SK-N-SH treated with all-trans-retinoic acid at 6 μM for 48 hours (cell line): ENCODE measurements at regions not wholly inside any gene's neighbourhood (a gene's known extent, or its start where the extent isn't known, plus 50 kb on each side); places are given as distances from the start of the nearest gene placed in this dataset.

Experiments used
- ATAC-seq: fragments of 200-7000 bp; cut with Tn5 transposase; 3 replicates; pipeline ENCODE4 v1.9.1; 2020; ENCODE audit warnings: mild to moderate bottlenecking, moderate library complexity
- ARNTL ChIP-seq: fragments of 450-650 bp; formaldehyde crosslinking; IDR thresholded peaks from 2 replicates; pipeline ENCODE4 v1.5.0; 2020; ENCODE audit warnings: low read depth, mild to moderate bottlenecking, moderate library complexity, borderline replicate concordance
- BACH2 ChIP-seq: fragments of 250-450 bp; sonication (Bioruptor Pico); IDR thresholded peaks from 2 replicates; pipeline ENCODE4 v1.9.0; 2021; ENCODE audit warnings: mild to moderate bottlenecking, borderline replicate concordance
- CREB5 ChIP-seq: fragments of 250-450 bp; sonication (Bioruptor Pico); IDR thresholded peaks from 2 replicates; pipeline ENCODE4 v1.5.1; 2020; ENCODE audit warnings: low read depth, mild to moderate bottlenecking, moderate library complexity
- CSDC2 ChIP-seq: fragments of 250-450 bp; sonication (Bioruptor Pico); IDR thresholded peaks from 2 replicates; pipeline ENCODE4 v1.5.0; 2020; ENCODE audit warnings: mild to moderate bottlenecking, moderate library complexity
- CSRNP3 ChIP-seq: fragments of 250-450 bp; sonication (Bioruptor Pico); IDR thresholded peaks from 2 replicates; pipeline ENCODE4 v1.5.1; 2021; ENCODE audit warnings: mild to moderate bottlenecking, moderate library complexity
- ESRRG ChIP-seq: fragments of 250-450 bp; sonication (Bioruptor Pico); IDR thresholded peaks from 2 replicates; pipeline ENCODE4 v1.6.1; 2021; ENCODE audit warnings: mild to moderate bottlenecking
- GLIS3 ChIP-seq: fragments of 250-450 bp; sonication (Bioruptor Pico); IDR thresholded peaks from 2 replicates; pipeline ENCODE4 v1.5.0; 2020; ENCODE audit warnings: mild to moderate bottlenecking, moderate library complexity
- ISL1 ChIP-seq: fragments of 250-450 bp; sonication (Bioruptor Pico); IDR thresholded peaks from 2 replicates; pipeline ENCODE4 v2.1.2; 2022; ENCODE audit warnings: mild to moderate bottlenecking, moderate library complexity
- OSR1 ChIP-seq: fragments of 250-450 bp; sonication (Bioruptor Pico); IDR thresholded peaks from 2 replicates; pipeline ENCODE4 v1.8.0; 2022; ENCODE audit warnings: moderate library complexity, mild to moderate bottlenecking, inconsistent platforms
- PATZ1 ChIP-seq: fragments of 250-450 bp; sonication (Bioruptor Pico); IDR thresholded peaks from 2 replicates; pipeline ENCODE4 v1.8.0; 2020; ENCODE audit warnings: mild to moderate bottlenecking, moderate library complexity, borderline replicate concordance
- POU6F1 ChIP-seq: fragments of 250-450 bp; sonication (Bioruptor Pico); IDR thresholded peaks from 2 replicates; pipeline ENCODE4 v1.8.0; 2021; ENCODE audit warnings: low read depth, mild to moderate bottlenecking, moderate library complexity, borderline replicate concordance
- PPARA ChIP-seq: fragments of 250-450 bp; sonication (Bioruptor Pico); IDR thresholded peaks from 2 replicates; pipeline ENCODE4 v1.5.0; 2020; ENCODE audit warnings: mild to moderate bottlenecking, borderline replicate concordance
- RARB ChIP-seq: fragments of 250-450 bp; sonication (Bioruptor Pico); IDR thresholded peaks from 2 replicates; pipeline ENCODE4 v1.8.0; 2021; ENCODE audit warnings: mild to moderate bottlenecking, moderate library complexity
- SNAI2 ChIP-seq: fragments of 250-450 bp; sonication (Bioruptor Pico); IDR thresholded peaks from 2 replicates; pipeline ENCODE4 v1.5.0; 2020; ENCODE audit warnings: mild to moderate bottlenecking, moderate library complexity
- TCF4 ChIP-seq: fragments of 250-450 bp; sonication (Bioruptor Pico); IDR thresholded peaks from 2 replicates; pipeline ENCODE4 v1.8.0; 2021; ENCODE audit warnings: mild to moderate bottlenecking, moderate library complexity, borderline replicate concordance
- TOX ChIP-seq: fragments of 250-450 bp; sonication (Bioruptor Pico); IDR thresholded peaks from 2 replicates; pipeline ENCODE4 v1.8.0; 2021; ENCODE audit warnings: mild to moderate bottlenecking, moderate library complexity, borderline replicate concordance
- TSHZ2 ChIP-seq: fragments of 250-450 bp; sonication (Bioruptor Pico); IDR thresholded peaks from 2 replicates; pipeline ENCODE4 v1.5.0; 2020; ENCODE audit warnings: mild to moderate bottlenecking, moderate library complexity
- ZC3H10 ChIP-seq: fragments of 250-450 bp; sonication (Bioruptor Pico); IDR thresholded peaks from 2 replicates; pipeline ENCODE4 v1.5.1; 2021; ENCODE audit warnings: mild to moderate bottlenecking, moderate library complexity
- ZFP3 ChIP-seq: fragments of 250-450 bp; sonication (Bioruptor Pico); IDR thresholded peaks from 2 replicates; pipeline ENCODE4 v1.5.0; 2020; ENCODE audit warnings: mild to moderate bottlenecking, moderate library complexity
- ZFP30 ChIP-seq: fragments of 450-650 bp; formaldehyde crosslinking; IDR thresholded peaks from 2 replicates; pipeline ENCODE4 v1.5.0; 2022; ENCODE audit warnings: mild to moderate bottlenecking, moderate library complexity
- ZNF565 ChIP-seq: fragments of 450-650 bp; formaldehyde crosslinking; conservative IDR thresholded peaks from 2 replicates; pipeline ENCODE4 v1.5.0; 2020; ENCODE audit warnings: low read depth, mild to moderate bottlenecking, moderate library complexity
- ZNF70 ChIP-seq: fragments of 450-650 bp; formaldehyde crosslinking; IDR thresholded peaks from 2 replicates; pipeline ENCODE4 v1.5.0; 2020; ENCODE audit warnings: mild to moderate bottlenecking, moderate library complexity
- ZNF8 ChIP-seq: fragments of 450-650 bp; formaldehyde crosslinking; IDR thresholded peaks from 2 replicates; pipeline ENCODE4 v1.5.0; 2020; ENCODE audit warnings: mild to moderate bottlenecking, moderate library complexity

- TF ChIP-seq TOX (CRISPR knock-in tag) (no peak), TCF4 (CRISPR knock-in tag) (no peak)
These were observed 88.3 kb upstream of the UNC5C start (continued) for GRCh38 chr4:95637043-95637600.

- ATAC-seq: no peak
These were observed 87.3 kb upstream of the UNC5C start for GRCh38 chr4:95636061-95636460.

More at GRCh38 chr4:95636061-95636460, 87.3 kb upstream of the UNC5C start:
- TF ChIP-seq ESRRG (CRISPR knock-in tag): 0 out of 2 replicates have a peak, but pooled peaks have one; percentile 43
- TF ChIP-seq ZC3H10 (CRISPR knock-in tag): no peak
- no peak for TF ChIP-seq RARB (CRISPR knock-in tag)
- peak; percentile 95 for TF ChIP-seq TCF4 (CRISPR knock-in tag)
- no peak for TF ChIP-seq ZNF70 (CRISPR knock-in tag)
- peak; percentile 44; the same call in 1 of the 2 replicates for TF ChIP-seq CSRNP3 (CRISPR knock-in tag)
- TF ChIP-seq CREB5 (CRISPR knock-in tag): no peak
- no peak for TF ChIP-seq PATZ1 (CRISPR knock-in tag)
- TF ChIP-seq POU6F1 (CRISPR knock-in tag): no peak
- no peak for TF ChIP-seq PPARA (CRISPR knock-in tag)
- TF ChIP-seq ZFP30 (CRISPR knock-in tag): no peak
- no peak for TF ChIP-seq ZFP3
- no peak for TF ChIP-seq ZNF565
- peak; percentile 60; the same call in 1 of the 2 replicates for TF ChIP-seq TSHZ2 (CRISPR knock-in tag)
- TF ChIP-seq OSR1 (CRISPR knock-in tag): no peak
- TF ChIP-seq ISL1 (CRISPR knock-in tag): peak; percentile 76
- 0 out of 2 replicates have a peak, but pooled peaks have one; percentile 25 for TF ChIP-seq SNAI2 (CRISPR knock-in tag)
- no peak for TF ChIP-seq ZNF8
- no peak for TF ChIP-seq ARNTL (CRISPR knock-in tag)
- no peak for TF ChIP-seq CSDC2
- TF ChIP-seq GLIS3 (CRISPR knock-in tag): no peak
- TF ChIP-seq TOX (CRISPR knock-in tag): no peak
- no peak for TF ChIP-seq BACH2 (CRISPR knock-in tag)
